ENCODE measurements at regions not wholly inside any gene's neighbourhood (a gene's known extent, or its start where the extent isn't known, plus 50 kb on each side); places are given as distances from the start of the nearest gene placed in this dataset.
"Not testable (repeated sequence)": the region's sequence is repeated elsewhere in the genome, so short reads cannot be mapped to it uniquely, and the experiment has no call there.

DNA sequence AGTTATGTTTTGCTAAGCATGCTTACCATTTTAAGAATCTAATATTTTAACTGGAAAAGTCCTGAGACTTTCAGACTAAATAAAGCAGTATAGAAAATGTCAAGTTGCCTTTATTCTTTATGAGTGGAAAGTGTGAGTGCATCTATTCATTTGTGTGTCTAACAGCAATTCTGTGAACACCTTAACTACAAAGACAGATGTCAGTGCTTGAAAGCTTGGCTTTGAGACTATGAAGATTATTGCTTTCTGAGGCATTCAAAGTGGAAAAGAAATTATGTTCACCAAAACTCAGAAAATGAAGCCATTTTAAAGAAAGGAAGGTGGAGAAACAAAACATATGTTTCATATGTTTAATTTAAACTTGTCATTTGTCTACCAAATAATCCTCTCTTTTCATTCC lies 294.5 kb upstream of the SEMA3C start:
- no peak for DNase-seq

DNA sequence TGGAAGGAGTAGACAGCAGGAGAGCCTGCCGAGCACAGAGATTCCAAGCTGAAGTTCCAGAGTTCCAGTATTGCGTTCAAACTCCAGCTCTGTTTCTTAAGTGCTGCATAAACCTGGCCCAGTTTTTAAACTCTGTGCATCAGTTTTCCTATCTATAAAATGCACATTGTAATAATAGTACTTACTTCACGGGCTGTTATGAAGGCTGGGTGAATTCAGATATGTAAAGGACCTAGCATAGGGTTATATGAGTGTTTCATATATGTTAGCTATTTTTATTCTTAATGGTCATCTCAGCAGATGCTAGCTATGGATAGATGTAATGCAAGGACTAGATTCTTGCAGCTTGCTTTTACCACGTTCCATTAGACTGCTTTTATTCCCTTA lies 293.1 kb upstream of the SEMA3C start:
- no peak for DNase-seq

DNA sequence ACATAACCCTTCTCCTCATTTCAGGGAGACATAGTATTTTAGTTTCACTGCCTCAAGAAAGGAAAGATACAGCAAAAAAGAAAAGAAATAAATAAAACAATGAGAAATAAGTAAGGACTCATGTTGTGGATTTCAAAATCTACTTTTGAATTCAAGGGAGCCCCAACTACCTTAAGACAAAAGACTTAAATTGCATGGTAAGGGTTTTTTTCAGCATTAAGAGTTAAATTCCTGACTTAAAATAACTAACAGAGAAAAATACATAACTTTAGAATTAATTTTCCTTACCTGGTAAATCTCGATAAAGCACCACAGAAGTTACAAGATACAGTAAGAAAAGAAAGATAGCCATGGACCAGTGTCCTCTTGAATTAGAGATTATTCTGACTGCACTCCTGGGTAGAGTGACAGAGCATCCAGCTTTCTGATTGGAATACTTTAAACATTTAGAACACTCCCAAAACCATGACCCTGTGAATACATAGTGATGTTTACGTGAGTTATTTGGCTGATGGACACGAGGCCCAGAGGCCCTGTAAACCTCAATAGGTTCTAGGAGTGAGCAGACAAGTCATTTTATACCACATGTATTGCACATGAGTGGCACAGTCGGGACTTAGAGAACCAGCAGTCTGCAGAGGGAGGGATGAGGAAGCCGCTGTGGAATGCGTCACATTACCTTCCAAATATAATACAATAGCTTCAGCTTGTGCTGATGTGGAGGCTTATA lies 292.5 kb upstream of the SEMA3C start:
- DNase-seq = no peak

DNA sequence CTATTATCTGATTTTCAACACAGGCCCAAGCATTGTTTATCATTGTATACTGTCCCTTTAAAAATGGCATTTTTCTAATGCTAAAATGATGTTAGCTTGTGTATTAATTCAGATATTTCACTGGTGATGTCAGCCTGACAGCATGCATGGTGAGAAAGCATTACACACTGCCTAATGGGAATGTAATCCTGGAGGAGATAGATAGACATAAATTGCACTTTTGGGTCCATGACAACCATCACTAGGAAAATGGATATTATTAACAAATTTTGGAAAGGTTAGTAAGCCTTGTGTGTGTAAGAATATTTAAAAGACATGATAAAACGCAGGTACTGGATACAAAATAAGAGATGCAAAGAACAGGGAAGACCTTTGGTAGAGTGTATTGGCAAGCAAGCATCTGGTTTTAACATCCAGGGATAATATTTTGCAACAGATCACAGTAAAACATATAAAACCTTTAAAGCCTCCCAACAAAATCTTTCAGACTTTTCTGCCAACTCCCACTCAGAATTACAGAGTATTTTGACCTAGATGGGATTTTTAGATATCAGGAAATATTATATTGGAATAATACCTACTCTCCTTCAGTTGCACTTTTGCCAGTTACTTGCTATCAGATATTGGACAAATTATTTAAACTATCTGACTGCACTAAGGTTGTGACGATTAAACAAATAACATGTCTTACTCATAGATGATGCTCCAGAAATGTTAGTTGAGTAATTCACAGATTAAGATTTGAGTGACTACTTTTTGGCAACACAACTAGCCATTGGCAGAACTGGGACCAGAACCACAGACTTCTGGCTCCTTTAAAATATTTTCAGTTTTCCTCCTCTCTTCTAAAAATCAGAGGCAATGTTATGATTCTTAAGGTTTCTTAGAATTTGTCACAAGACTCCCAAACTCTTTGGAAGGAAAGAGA lies 291.6 kb upstream of the SEMA3C start:
- DNase-seq = no peak

DNA sequence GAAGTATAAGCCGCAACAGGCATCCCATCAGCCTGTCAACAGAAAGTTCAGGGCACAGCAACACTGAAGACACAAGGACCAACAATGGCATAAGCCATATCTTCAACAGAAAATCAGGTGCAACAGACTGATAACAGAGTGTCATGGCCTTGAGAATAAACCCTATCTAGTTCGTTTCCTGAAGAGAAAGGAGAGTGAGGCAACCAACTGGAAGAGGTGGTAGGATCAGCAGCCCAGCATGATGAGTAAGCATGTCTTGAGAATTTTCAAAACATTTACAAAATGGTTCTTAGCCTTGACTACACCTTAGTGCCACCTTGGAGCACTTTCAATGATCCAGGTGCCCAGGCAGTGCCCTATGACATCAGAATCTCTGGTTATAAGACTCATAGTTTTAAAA lies 290.2 kb upstream of the SEMA3C start:
- no peak for DNase-seq

DNA sequence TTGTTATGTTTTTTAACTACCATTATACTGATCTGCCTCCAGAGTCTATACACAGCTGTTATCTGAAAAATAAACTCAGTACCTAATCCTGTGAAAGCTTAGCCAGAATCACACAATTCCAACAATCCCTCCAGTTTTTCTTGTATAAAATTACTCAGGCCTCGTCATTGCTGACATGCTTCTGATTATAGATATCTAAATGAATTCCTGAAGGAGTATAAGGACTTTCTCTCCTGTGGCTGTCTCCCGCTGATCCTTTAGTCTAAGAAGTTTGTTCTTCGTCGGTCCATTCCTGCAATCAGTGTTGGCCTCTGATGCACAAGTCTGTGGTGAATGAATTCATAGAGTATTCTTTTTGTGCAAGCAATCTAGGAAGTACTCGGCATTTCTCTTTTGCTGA lies 288.9 kb upstream of the SEMA3C start:
- no peak for DNase-seq

DNA sequence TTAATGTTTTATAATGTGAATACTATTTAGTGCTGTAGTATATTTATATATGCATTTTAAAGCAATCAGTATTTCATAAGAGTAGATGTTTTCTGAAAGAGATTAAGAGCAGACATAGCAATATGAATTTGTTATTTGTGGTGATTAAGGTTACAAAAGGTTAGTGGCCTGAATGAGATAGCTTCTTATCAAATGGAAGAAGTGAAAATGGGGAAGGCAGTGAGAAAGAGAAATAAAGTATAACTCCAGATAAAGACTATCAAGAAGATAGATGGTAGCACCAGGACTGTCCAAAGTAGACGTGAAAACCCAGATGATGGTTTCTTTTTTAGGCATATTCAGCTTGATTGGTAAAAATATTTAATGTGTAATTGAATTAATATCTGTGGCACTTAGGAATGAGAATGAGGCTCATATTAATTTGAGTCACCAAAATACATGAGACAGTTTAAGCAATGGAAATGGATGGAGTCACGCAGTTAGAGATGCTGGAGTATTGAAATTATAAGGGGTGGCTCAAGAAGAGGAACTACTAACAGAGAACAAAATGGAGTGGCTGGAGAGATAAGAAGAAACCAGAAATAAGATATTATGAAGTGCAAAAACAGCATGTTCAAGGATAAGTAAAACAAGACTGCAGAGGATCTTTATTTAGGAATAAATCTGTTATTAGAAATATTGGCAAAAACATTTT lies 288.0 kb upstream of the SEMA3C start:
- DNase-seq = no peak

DNA sequence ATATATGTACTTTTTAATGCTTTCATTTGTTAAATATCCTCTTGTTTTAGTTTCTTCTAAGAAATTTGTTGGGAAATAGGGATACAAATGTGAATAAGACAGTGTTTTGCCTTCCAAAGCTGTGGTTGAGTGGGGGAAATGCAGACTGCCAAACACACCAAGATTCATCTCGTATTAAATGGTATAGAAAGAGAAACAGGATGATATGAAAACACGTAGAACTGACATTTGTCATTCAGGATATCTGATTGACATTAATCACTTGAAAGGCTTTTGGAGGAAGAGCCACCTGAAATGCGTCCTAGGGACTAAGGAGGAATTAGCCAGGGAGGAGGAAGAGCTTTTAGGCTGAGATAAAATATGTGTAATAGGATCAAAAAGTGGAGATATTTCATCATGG lies 287.4 kb upstream of the SEMA3C start:
- DNase-seq = no peak

DNA sequence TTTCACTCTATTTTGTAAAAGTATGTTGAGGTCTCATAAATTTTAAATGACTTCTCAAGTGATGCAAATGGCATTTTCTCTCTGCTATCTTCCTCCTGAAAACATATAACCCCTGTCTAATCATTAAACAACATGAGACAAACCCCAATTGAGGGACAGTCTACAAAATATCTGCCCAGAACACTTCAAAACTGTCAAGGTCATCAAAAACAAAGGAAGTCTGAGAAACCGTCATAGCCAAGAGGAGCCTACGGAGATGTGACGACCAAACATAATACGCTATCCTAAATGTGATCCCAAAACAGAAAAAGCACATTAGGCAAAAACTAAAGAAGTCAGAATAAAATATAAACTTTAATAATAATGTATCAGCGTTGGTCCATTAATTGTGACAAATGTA lies 282.3 kb upstream of the SEMA3C start:
- DNase-seq = no peak

DNA sequence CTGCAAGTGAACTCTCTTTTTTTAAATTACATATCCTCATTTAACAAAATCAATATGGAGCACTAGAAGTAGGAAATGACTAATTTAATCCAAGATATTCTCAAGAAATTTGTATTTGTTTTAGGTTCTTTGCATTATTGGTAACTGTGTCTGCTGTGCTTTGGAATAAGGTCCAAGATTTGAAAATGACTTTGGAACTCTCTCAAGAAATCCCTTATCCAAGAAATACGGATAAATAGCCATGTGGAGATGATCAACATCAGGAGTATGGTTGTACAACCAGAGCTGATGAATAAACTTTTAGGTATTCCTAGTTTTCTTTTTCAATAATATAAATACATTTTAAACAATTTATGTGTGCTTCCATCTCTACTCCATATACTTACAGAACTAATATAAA lies 279.9 kb upstream of the SEMA3C start:
- DNase-seq = no peak

DNA sequence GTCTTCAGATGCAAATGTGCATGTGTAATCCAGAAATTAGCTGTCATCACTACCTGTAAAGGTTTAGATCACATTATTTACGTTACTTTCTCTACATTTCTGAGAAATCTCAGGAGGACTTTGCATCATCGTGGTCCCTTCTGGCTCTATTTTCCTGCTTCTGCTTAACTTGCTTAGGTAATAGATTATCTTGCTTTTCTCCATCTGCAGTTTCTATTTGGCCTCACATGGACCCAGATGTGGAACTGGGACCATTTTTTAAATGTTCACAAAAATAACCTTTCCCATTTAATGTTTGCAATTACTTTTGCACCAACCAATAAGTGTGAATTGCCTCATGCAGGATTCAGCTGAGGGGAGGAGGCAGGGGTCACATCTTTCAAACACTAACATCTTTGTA lies 278.4 kb upstream of the SEMA3C start:
- no peak for DNase-seq

DNA sequence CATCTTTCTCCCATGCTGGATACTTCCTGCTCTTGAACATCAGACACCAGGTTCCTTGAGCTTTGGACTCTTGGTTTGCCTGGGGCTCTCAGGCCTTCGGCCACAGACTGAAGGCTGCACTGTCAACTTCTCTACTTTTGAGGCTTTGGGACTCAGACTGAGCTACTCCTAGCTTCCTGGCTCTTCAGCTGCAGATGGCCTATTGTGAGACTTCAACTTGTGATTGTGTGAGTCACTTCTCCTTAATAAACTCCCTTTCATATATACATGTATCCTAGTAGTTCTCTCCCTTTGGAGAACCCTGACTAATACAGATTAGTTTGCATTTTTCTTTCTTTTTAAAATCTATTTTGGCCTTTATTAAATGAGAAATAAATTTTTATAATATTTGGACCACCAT lies 276.2 kb upstream of the SEMA3C start:
- no peak for DNase-seq

DNA sequence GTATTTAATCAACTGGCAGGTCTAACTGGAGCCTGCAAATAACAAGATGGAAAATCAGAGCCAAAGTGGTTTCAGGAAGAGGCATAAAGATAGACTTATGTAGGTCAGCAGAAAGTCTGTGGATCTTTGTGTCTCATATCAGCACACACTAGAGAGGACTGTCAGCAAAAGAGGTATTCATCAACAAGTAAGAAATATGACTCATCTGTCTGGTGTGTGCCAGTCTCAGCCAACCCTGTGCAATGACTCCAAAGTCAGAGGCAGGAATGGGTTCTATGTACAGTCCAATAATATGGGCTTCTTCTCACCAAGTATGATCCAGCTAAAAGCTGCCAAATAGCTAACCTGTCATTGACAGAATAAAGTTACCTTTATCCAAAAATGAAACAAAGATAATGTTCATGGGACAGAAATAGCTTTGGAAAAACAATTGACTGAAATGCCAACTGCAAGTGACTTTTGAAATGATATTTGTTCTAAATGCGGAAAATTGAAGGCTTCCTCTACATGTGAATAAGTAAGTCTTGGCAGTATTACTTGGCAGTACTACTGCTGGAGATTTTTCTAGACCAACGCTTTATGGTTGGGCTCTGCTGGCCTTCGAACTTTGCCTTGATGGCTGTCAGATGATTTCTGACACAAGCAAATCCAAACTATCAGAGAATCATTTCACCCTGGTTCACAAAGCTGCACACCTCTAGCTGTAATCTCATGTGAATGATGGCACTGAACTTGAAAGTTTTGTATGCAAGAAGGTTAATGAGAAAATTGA lies 272.3 kb upstream of the SEMA3C start:
- no peak for DNase-seq

DNA sequence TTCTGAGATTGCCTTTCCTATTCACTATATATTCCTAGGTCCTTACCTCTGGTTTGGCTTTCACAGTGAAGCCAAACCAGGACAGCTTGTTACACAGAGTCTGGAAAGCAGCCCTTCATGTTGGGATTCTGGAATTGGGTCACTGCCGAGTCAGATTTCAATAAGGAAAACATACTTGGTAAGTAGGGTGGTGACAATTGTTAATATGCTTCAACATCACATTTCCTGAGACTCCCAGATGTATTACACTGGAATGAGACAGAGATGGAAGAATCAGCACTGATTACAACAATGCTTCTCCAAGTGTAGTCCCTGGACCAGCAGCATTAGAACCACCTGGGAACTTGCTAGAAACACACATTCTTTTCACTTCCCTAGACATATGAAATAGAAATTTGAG lies 268.9 kb upstream of the SEMA3C start:
- DNase-seq = no peak

DNA sequence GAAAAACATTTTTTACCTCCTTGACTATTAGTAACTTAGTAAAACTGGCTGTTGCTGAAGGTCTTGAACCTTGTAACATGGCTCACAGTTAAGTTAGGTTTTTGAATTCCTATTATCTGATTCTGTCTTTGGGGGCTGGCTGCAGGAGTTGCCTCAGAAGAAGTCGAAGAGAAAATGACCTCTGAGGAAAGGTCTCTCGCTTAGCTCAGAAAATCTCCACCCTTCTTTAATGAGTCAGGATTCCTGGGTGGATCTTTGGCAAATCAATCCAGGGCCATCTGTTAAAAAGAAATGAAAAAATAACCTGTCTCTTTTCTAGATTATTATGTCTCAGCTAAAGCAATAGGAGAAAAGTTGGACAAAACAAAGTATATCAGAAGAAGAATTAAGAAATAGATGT lies 267.8 kb upstream of the SEMA3C start:
- no peak for DNase-seq

DNA sequence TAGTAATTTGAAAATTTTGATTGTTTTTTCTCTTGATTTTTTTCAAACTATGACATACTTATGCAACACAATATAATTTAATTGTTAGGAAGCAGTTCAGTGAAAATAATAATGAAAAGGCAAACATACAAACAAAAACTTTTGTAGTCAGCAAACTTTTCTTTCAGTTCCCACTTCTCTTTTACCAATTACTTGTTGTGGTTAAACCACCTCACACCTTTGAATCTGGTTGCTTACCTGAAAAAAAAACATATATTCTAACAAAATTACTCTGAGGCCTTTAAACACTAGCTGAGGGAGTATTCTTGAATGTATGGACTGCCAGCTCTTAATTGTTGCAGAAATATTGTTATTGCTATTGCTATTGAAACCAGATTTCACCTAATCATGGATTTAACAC lies 266.2 kb upstream of the SEMA3C start:
- no peak for DNase-seq

DNA sequence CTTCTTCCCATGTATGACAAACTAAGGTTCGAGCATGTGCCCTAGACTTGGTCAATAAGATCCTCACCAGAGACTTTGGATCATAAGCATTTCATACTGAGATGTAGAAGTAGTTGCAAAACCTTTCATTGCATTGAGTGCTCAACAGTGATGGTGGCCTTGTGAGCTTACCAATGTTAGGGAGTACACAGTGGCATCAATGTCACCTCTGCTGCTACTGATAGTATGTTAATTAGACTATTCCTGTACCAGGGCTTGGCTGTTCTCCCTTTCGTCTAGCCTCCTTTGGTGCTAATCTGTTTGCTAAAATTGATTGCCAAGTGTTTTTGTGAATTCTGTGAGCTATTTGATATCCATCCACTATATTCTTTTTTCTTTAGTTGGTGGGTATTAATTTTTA lies 264.5 kb upstream of the SEMA3C start:
- DNase-seq = peak in 2 of 3 experiments; percentile 54 to 76

DNA sequence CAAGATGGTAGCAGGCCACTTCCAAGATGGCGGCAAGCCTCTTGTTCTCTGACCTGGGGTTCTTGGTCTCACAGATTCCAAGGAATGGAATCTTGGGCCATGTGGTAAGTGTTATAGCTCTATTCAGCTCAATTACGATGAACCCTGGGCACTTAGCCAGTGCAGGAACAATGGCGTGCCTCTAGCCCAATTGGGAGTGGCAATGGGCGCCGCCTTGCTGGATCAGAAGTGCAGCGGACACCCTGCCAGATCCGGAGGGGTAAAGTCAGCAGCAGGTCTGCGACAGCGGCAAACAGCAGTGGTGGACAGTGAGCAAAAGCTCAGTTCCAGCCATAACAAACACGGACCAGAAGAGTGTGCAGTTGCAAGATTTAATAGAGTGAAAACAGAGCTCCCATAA lies 263.2 kb upstream of the SEMA3C start:
- DNase-seq = not testable (repeated sequence)

DNA sequence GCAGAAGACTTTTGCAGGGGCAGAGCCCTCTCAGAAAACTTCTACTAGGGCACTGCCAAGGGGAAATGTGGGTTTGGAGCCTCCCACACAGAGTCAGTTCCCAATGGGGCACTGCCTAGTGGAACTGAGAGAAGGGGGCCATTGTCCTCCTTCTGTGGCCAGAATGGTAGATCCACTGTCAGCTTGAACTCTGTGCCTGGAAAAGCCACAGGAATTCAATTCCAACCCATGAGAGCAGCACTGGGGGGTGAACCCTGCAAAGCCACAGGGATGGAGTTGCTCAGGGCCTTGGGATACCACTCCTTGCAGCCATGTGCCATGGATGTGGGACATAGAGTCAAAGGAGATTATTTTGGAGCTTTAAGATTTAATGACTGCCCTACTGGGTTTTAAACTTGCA lies 262.2 kb upstream of the SEMA3C start:
- DNase-seq = no peak

DNA sequence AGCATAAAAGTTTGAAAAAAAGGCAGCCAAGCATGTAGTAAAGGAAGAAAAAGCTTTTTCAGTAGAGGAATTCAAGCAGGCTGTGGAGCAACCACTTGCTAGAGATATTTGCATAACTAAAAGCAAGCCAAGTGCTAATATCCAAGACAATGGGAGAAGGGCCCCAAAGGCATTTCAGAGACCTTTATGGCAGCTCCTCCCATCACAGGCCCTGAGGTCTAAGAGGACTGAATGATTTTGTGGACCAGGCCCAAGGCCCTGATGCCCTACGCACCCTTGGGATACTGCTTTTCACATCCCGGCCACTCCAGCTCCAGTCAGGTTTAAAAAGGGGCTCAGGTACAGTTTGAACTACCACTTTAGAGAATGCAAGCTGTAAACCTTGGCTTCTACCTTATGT lies 261.7 kb upstream of the SEMA3C start:
- DNase-seq = no peak

DNA sequence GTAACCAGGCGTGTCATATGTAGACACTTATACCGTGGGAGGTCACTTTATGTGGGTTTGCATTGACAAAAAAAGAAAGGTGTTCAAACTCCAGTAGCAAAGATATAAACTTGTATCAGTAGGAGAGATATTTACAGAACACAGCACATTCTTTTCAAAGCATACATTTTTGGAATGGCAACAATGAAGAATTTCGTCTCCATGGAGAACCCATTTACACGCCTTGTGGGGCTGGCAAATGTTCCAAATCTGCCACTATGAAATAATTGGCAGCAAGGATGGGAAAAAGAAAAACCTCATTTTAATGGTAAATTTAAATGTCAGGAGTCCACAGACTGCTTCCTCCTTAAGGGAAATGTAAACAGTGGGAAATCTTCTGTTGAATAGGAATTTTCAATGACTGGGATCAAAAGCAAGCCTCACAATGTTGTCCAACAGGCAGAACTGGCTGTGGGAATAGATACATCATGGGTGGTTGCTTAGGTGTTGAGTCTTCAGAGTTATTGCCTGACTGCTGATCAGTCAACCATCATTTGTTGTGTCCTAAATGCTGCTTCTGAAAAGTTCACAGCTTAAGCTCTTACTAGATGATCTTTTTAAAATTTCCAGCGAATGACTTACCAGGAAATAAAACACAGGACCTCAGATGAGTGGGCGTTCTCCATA lies 256.6 kb upstream of the SEMA3C start:
- peak in 1 of 3 experiments; percentile 35 for DNase-seq

DNA sequence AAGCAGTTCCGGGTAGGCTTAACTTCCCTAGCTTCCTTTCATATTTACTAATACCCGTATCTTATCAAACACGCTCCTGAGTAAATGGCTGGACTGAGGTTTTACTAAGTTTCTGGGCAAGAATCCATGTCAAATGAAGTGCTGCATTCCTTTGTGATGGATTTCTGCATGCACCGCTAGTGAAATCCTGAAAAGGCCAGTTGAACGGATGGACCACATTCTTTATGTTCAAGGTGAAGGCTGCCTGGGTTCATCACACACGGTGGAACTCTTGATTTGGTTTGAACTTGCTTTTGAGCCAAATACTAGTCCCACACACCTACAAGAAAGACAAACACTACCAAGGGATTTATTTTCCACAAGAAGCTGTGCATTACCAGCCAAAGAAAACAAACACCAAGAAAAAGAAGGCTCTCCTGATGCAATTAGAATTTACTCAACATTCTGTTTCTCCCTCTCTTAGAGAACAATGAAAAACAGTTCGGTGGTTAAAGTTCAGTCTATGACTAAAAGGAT lies 255.0 kb upstream of the SEMA3C start:
- DNase-seq = no peak
